ENCODE measurements at regions not wholly inside any gene's neighbourhood (a gene's known extent, or its start where the extent isn't known, plus 50 kb on each side); places are given as distances from the start of the nearest gene placed in this dataset.
"Not testable (repeated sequence)": the region's sequence is repeated elsewhere in the genome, so short reads cannot be mapped to it uniquely, and the experiment has no call there.

- H3K27me3 Mint-ChIP-seq, DNase-seq, H3K4me1 Mint-ChIP-seq, H3K27ac Mint-ChIP-seq, ATAC-seq, H3K9me3 Mint-ChIP-seq, H3K4me3 Mint-ChIP-seq: not testable (repeated sequence)
Measured at GRCh38 chrY:18078452-18078851, 52.9 kb downstream of the CDY2A start.

- not testable (repeated sequence) for DNase-seq, H3K27ac Mint-ChIP-seq, H3K4me1 Mint-ChIP-seq, H3K27me3 Mint-ChIP-seq, ATAC-seq, H3K9me3 Mint-ChIP-seq, H3K4me3 Mint-ChIP-seq
Measured at GRCh38 chrY:18085910-18086309, 60.3 kb downstream of the CDY2A start.

- not testable (repeated sequence) for H3K4me3 Mint-ChIP-seq, ATAC-seq, DNase-seq, H3K4me1 Mint-ChIP-seq, H3K27ac Mint-ChIP-seq, H3K9me3 Mint-ChIP-seq, H3K27me3 Mint-ChIP-seq
Measured at GRCh38 chrY:18086361-18086977, 60.9 kb downstream of the CDY2A start.

GRCh38 chrY:18087943-18088655 lies 62.5 kb downstream of the CDY2A start:
- not testable (repeated sequence) for H3K27ac Mint-ChIP-seq, H3K9me3 Mint-ChIP-seq, H3K4me1 Mint-ChIP-seq, H3K27me3 Mint-ChIP-seq, H3K4me3 Mint-ChIP-seq, DNase-seq, ATAC-seq

- not testable (repeated sequence) for H3K27me3 Mint-ChIP-seq, H3K27ac Mint-ChIP-seq, H3K4me3 Mint-ChIP-seq, H3K4me1 Mint-ChIP-seq, H3K9me3 Mint-ChIP-seq, ATAC-seq, DNase-seq
Measured at GRCh38 chrY:18092952-18093351, 67.4 kb downstream of the CDY2A start.

- H3K27ac Mint-ChIP-seq, ATAC-seq, H3K4me3 Mint-ChIP-seq, H3K27me3 Mint-ChIP-seq, H3K9me3 Mint-ChIP-seq, DNase-seq, H3K4me1 Mint-ChIP-seq: not testable (repeated sequence)
Measured at GRCh38 chrY:18105691-18106090, 80.1 kb downstream of the CDY2A start.

GRCh38 chrY:18118388-18118787 lies 92.8 kb downstream of the CDY2A start:
- H3K9me3 Mint-ChIP-seq, H3K4me3 Mint-ChIP-seq: not testable (repeated sequence)

GRCh38 chrY:18137718-18138117 lies 112.1 kb downstream of the CDY2A start:
- DNase-seq, H3K27me3 Mint-ChIP-seq, H3K9me3 Mint-ChIP-seq, H3K4me1 Mint-ChIP-seq, H3K27ac Mint-ChIP-seq, H3K4me3 Mint-ChIP-seq, ATAC-seq: not testable (repeated sequence)

More at GRCh38 chrY:18118388-18118787, 92.8 kb downstream of the CDY2A start:
- not testable (repeated sequence) for DNase-seq, H3K27me3 Mint-ChIP-seq, ATAC-seq, H3K27ac Mint-ChIP-seq, H3K4me1 Mint-ChIP-seq

GRCh38 chrY:18139311-18140007 lies 113.9 kb downstream of the CDY2A start:
- DNase-seq, ATAC-seq, H3K27ac Mint-ChIP-seq, H3K4me3 Mint-ChIP-seq, H3K4me1 Mint-ChIP-seq, H3K27me3 Mint-ChIP-seq, H3K9me3 Mint-ChIP-seq: not testable (repeated sequence)

GRCh38 chrY:18146417-18146816 lies 120.8 kb downstream of the CDY2A start:
- H3K4me1 Mint-ChIP-seq, H3K9me3 Mint-ChIP-seq, H3K27me3 Mint-ChIP-seq, H3K4me3 Mint-ChIP-seq, ATAC-seq, DNase-seq, H3K27ac Mint-ChIP-seq: not testable (repeated sequence)

- not testable (repeated sequence) for H3K9me3 Mint-ChIP-seq, ATAC-seq, H3K4me1 Mint-ChIP-seq, H3K27me3 Mint-ChIP-seq, H3K27ac Mint-ChIP-seq, DNase-seq, H3K4me3 Mint-ChIP-seq
Measured at GRCh38 chrY:18152626-18153025, 127.0 kb downstream of the CDY2A start.

GRCh38 chrY:18165738-18166137 lies 140.2 kb downstream of the CDY2A start:
- H3K4me3 Mint-ChIP-seq, H3K4me1 Mint-ChIP-seq, DNase-seq, H3K9me3 Mint-ChIP-seq, H3K27me3 Mint-ChIP-seq, ATAC-seq, H3K27ac Mint-ChIP-seq: not testable (repeated sequence)

GRCh38 chrY:18176118-18176517 lies 150.5 kb downstream of the CDY2A start:
- not testable (repeated sequence) for H3K4me3 Mint-ChIP-seq, H3K27ac Mint-ChIP-seq, H3K27me3 Mint-ChIP-seq, H3K9me3 Mint-ChIP-seq, H3K4me1 Mint-ChIP-seq, DNase-seq
- peak; percentile 80 for ATAC-seq

GRCh38 chrY:18188982-18189683 lies 163.5 kb downstream of the CDY2A start:
- not testable (repeated sequence) for ATAC-seq, DNase-seq, H3K9me3 Mint-ChIP-seq, H3K27ac Mint-ChIP-seq, H3K4me1 Mint-ChIP-seq, H3K27me3 Mint-ChIP-seq, H3K4me3 Mint-ChIP-seq

GRCh38 chrY:18237580-18237979 lies 212.0 kb downstream of the CDY2A start:
- not testable (repeated sequence) for ATAC-seq, H3K9me3 Mint-ChIP-seq, DNase-seq, H3K27me3 Mint-ChIP-seq, H3K4me1 Mint-ChIP-seq, H3K27ac Mint-ChIP-seq, H3K4me3 Mint-ChIP-seq

- H3K9me3 Mint-ChIP-seq, ATAC-seq, H3K27me3 Mint-ChIP-seq, H3K4me1 Mint-ChIP-seq, DNase-seq, H3K4me3 Mint-ChIP-seq, H3K27ac Mint-ChIP-seq: not testable (repeated sequence)
Measured at GRCh38 chrY:18262562-18262961, 237.0 kb downstream of the CDY2A start.

Data from stimulated activated naive CD8-positive, alpha-beta T cell treated with anti-CD3 and anti-CD28 coated beads, Interleukin-15, amount 100 ng/mL, for 72 hours (primary cell).